Neural crest cell (in vitro differentiated cells): ENCODE measurements at regions not wholly inside any gene's neighbourhood (a gene's known extent, or its start where the extent isn't known, plus 50 kb on each side); places are given as distances from the start of the nearest gene placed in this dataset.

ENCODE experiments used
- DNase-seq: peaks from one replicate; pipeline ENCODE4 v3.0.0; 2021; ENCODE audit warnings: low read depth, mixed read lengths, low spot score
- H3K27ac Mint-ChIP-seq: one replicate; pipeline ENCODE4 v1.8.0; 2021; ENCODE audit warnings: mild to moderate bottlenecking, mixed read lengths; ENCODE audit not compliant: unreplicated experiment
- H3K27me3 Mint-ChIP-seq: 2 replicates; pipeline ENCODE4 v1.8.0; 2021; ENCODE audit warnings: low read depth, mild to moderate bottlenecking, mixed read lengths
- H3K36me3 Mint-ChIP-seq: 2 replicates; pipeline ENCODE4 v1.8.0; 2021; ENCODE audit warnings: low read depth, mild to moderate bottlenecking, mixed read lengths
- H3K4me1 Mint-ChIP-seq: 2 replicates; pipeline ENCODE4 v1.8.0; 2021; ENCODE audit warnings: mixed read lengths
- H3K4me3 Mint-ChIP-seq: one replicate; pipeline ENCODE4 v1.8.0; 2021; ENCODE audit warnings: mild to moderate bottlenecking, mixed read lengths
- H3K9me3 Mint-ChIP-seq: 2 replicates; pipeline ENCODE4 v1.8.0; 2021; ENCODE audit warnings: mixed read lengths
- TF ChIP-seq, protein P1 (sequence below): fragments of 200-600 bp; sonication (generic); conservative IDR thresholded peaks from 2 replicates; pipeline ENCODE4 v1.5.0; 2021; ENCODE audit warnings: antibody characterized with exemption, mild to moderate bottlenecking

DNA sequence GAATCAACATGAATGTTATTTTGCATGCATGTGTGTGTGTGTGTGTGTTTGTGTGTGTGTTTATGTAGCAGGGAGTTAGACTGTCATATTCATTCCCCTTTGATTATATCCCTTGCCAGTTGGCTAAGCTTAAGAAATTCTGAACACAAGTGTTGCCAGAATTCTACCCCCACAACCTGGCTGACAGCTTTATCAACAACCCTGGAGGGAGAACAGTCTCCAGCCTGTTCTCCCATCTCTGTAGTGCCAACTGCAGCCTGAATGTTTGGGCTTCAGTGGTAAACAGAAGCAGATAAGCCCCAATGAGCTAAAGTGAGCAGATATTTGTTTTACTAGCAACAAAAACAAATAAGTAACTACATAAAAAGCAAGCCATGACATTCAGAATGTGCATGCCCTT lies 162.6 kb upstream of the ABI3BP start:
- no peak overlapping the region for H3K27ac Mint-ChIP-seq
- H3K27me3 Mint-ChIP-seq = peaks cover 6% of the 10 kb centered on the region
- peaks cover 2% of the 10 kb centered on the region for H3K9me3 Mint-ChIP-seq
- TF ChIP-seq, protein P1, sequence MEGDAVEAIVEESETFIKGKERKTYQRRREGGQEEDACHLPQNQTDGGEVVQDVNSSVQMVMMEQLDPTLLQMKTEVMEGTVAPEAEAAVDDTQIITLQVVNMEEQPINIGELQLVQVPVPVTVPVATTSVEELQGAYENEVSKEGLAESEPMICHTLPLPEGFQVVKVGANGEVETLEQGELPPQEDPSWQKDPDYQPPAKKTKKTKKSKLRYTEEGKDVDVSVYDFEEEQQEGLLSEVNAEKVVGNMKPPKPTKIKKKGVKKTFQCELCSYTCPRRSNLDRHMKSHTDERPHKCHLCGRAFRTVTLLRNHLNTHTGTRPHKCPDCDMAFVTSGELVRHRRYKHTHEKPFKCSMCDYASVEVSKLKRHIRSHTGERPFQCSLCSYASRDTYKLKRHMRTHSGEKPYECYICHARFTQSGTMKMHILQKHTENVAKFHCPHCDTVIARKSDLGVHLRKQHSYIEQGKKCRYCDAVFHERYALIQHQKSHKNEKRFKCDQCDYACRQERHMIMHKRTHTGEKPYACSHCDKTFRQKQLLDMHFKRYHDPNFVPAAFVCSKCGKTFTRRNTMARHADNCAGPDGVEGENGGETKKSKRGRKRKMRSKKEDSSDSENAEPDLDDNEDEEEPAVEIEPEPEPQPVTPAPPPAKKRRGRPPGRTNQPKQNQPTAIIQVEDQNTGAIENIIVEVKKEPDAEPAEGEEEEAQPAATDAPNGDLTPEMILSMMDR = no peak
- H3K36me3 Mint-ChIP-seq = no peaks in the 10 kb centered on the region
- no peaks in the 10 kb centered on the region for H3K4me1 Mint-ChIP-seq
- H3K4me3 Mint-ChIP-seq = no peak overlapping the region
- DNase-seq = no peak

DNA sequence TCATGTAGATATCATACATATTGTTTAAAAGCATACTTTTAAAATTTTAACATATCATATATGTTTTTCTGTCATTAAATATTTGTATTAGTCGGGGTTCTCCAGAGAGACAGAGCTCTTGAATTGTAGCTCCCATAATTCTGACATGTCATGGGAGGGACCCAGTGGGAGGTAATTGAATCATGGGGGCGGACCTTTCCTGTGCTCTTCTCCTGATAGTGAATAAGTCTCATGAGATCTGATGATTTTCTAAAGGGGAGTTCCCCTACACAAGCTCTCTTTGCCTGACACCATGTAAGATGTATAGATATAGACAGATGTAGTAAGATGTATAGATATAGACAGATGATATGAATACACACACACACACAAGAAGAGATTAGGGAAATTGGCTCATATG lies 161.2 kb upstream of the ABI3BP start:
- Mint-ChIP-seq H3K36me3 (no peaks in the 10 kb centered on the region), H3K4me3 (no peak overlapping the region), H3K27ac (no peak overlapping the region), H3K9me3 (peaks cover 2% of the 10 kb centered on the region), H3K4me1 (no peaks in the 10 kb centered on the region), H3K27me3 (peaks cover 6% of the 10 kb centered on the region)
- no peak for DNase-seq
- TF ChIP-seq, protein P1 = no peak

DNA sequence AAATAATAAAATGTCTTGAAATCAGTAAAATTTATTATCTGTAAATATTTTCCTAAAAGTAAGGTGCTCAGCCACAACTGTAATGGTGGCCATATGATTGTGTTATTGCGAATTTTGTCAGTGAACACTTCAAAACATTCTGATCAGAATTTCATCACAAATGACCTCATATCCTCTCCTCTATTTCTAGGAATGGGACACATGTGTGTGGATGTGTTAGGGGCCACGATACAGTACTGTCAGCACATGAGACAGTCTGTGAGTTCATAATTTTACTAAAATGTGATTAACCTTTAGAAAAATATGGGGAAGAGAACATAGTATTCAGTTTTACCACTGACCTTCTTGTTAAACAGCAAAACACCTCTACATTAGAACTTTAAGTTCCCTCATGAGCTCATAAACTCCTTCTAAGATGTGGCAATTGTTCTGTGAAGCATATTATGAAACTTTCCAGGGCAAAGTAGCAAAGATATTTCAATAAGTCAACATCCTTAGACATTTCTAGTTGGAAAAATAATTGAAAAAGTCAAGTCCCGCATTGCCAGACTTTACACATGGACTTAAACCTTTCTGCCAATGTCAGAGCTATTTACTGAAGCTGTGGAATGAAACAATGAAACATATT lies 158.2 kb upstream of the ABI3BP start:
- Mint-ChIP-seq H3K36me3 (no peaks in the 10 kb centered on the region), H3K27ac (no peak overlapping the region), H3K9me3 (peaks cover 2% of the 10 kb centered on the region), H3K27me3 (peaks cover 2% of the 10 kb centered on the region), H3K4me3 (no peak overlapping the region), H3K4me1 (no peaks in the 10 kb centered on the region)
- TF ChIP-seq, protein P1 = no peak
- DNase-seq = no peak

DNA sequence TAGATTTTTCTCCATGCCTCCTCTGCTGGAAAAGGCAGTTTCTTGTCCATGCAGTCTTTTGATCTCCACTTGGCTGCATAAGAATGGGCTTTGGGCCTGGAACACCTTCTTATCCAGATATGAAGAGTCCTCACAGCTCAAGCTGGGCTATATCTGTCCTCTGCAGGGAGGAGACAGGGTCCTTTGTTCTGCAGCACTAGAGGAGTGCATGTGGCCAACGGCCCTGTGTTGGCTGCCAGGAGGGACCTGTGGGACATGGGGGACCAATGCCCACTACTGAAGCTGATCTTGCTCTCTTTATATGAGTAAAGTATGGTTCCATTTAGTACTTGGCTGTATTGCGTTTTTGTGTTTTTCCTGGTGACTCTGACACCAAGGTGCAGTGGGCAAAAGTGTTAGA lies 157.3 kb upstream of the ABI3BP start:
- Mint-ChIP-seq H3K9me3 (peaks cover 2% of the 10 kb centered on the region), H3K36me3 (no peaks in the 10 kb centered on the region), H3K27me3 (no peaks in the 10 kb centered on the region), H3K27ac (no peak overlapping the region), H3K4me3 (no peak overlapping the region), H3K4me1 (no peaks in the 10 kb centered on the region)
- TF ChIP-seq, protein P1 = no peak
- no peak for DNase-seq

DNA sequence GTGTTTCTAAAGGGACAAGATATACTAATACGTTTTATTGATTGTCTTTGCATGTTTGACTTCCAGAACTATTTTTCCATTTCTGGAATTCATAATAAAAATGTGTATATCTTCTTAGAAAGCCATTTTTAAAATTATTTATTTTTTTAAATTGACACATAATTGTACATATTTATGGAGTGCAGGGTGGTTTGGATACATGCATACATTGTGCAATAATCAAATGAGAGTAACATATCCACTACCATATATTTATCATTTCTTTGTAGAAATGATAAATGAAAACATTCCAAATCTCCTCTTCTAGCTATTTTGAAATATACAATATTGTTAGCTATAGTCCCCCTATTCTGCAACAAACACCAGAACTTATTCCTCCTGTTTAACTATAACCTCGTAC lies 156.5 kb upstream of the ABI3BP start:
- Mint-ChIP-seq H3K27me3 (no peaks in the 10 kb centered on the region), H3K36me3 (no peaks in the 10 kb centered on the region), H3K4me3 (no peak overlapping the region), H3K9me3 (peaks cover 2% of the 10 kb centered on the region), H3K4me1 (no peaks in the 10 kb centered on the region), H3K27ac (no peak overlapping the region)
- DNase-seq = no peak
- TF ChIP-seq, protein P1 = no peak

DNA sequence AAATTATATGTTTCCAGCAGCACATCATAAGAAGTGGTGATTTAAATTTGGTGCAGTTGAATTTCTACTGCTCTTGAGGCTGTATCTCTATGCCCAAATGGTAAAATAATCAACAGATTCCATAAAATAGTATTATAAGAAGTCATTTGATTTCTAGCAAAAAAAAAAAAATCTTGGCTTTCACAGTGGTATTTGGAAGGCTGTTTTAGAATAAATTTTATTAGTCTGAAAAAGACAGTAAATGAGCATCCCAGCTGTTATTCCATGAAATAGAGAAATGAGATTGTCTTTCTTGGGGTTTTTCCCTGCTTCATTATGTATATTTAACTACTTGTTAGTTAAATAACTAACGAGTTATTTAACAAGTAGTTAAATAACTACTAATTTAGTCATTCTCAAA lies 156.0 kb upstream of the ABI3BP start:
- Mint-ChIP-seq H3K4me1 (no peaks in the 10 kb centered on the region), H3K36me3 (no peaks in the 10 kb centered on the region), H3K27ac (no peak overlapping the region), H3K4me3 (no peak overlapping the region), H3K9me3 (no peaks in the 10 kb centered on the region), H3K27me3 (no peaks in the 10 kb centered on the region)
- DNase-seq = no peak
- TF ChIP-seq, protein P1 = no peak
